Body of pancreas (tissue), 4 donors: ENCODE measurements at regions not wholly inside any gene's neighbourhood (a gene's known extent, or its start where the extent isn't known, plus 50 kb on each side); places are given as distances from the start of the nearest gene placed in this dataset.
"Not testable (repeated sequence)": the region's sequence is repeated elsewhere in the genome, so short reads cannot be mapped to it uniquely, and the experiment has no call there.

Experiments
- CTCF ChIP-seq, 7 experiments: fragments of 450-650 bp in 4 of 7; fragments of 200-600 bp in 3 of 7; sonication (generic) in 3 of 7; IDR thresholded peaks; one replicate each; pipeline ENCODE4 v1.5.1; 2016 to 2019; ENCODE audit warnings: antibody characterized with exemption in 7 of 7
- POLR2A ChIP-seq, 3 donors: fragments of 450-650 bp; IDR thresholded peaks; one replicate each; pipeline ENCODE4 v1.6.1; 2016; ENCODE audit warnings: antibody characterized with exemption in 3 of 3, mild to moderate bottlenecking in 2 of 3

- not testable (repeated sequence) for TF ChIP-seq CTCF, POLR2A (IDR thresholded peaks at IDR 0.05)
Observed at GRCh38 chr2:91562184-91562583, 2870.7 kb downstream of the RPIA start.
